Panc1 (cell line): ENCODE measurements at regions not wholly inside any gene's neighbourhood (a gene's known extent, or its start where the extent isn't known, plus 50 kb on each side); places are given as distances from the start of the nearest gene placed in this dataset.
A peak's percentile ranks its signal among the peaks of the same experiment; 100 is the strongest.

Experiments
- ATAC-seq: fragments of 200-7000 bp; cut with Tn5 transposase; 2 replicates; pipeline ENCODE4 v1.9.1; 2020; ENCODE audit warnings: mild to moderate bottlenecking, moderate library complexity
- BruUV-seq: library from RNA; stranded (reverse); fragments of 400-500 nt; replicated peaks from 2 replicates; lab custom pipeline; 2021; lab: Mats Ljungman, UMichigan
- CTCF ChIA-PET: fragments of 300-600 bp; sonication (Branson Sonifier 250); formaldehyde crosslinking; loops from one replicate; lab custom pipeline; 2022; ENCODE audit warnings: antibody characterized with exemption; lab: Charles Lee
- POLR2A ChIA-PET: fragments of 300-600 bp; sonication (Branson Sonifier 250); formaldehyde crosslinking; loops from one replicate; lab custom pipeline; 2022; ENCODE audit warnings: antibody characterized with exemption; lab: Charles Lee
- DNase-seq: peaks from one replicate; pipeline ENCODE4 v3.0.0-alpha.2; 2010; ENCODE audit warnings: low read depth, low spot score
- H3K27ac ChIP-seq: 2 replicates; pipeline ENCODE4 v1.5.1; 2011; ENCODE audit warnings: mild to moderate bottlenecking, low read length, inconsistent platforms
- H3K27me3 ChIP-seq: fragments of 200-500 bp; sonication (Bioruptor generic); 2 replicates; pipeline ENCODE4 v1.6.0; 2014; ENCODE audit warnings: low read length, inconsistent platforms; ENCODE audit not compliant: control insufficient read depth, insufficient read depth
- H3K36me3 ChIP-seq: fragments of 200-500 bp; sonication (Bioruptor generic); 2 replicates; pipeline ENCODE4 v1.5.1; 2014; ENCODE audit warnings: inconsistent platforms, mild to moderate bottlenecking, low read length, moderate library complexity; ENCODE audit not compliant: control insufficient read depth, insufficient read depth
- H3K4me1 ChIP-seq: 2 replicates; pipeline ENCODE4 v1.5.1; 2011; ENCODE audit warnings: inconsistent platforms, mild to moderate bottlenecking, low read length, moderate library complexity; ENCODE audit not compliant: control insufficient read depth, insufficient read depth
- H3K4me3 ChIP-seq, 2 experiments: 2 replicates each; pipeline ENCODE4 v1.5.1; 2011 to 2012; ENCODE audit warnings: low read depth in 2 of 2, low read length in 2 of 2, mild to moderate bottlenecking in 2 of 2, inconsistent platforms in 1 of 2, moderate library complexity in 1 of 2
- H3K9me3 ChIP-seq: fragments of 200-500 bp; sonication (Bioruptor generic); 2 replicates; pipeline ENCODE4 v1.5.1; 2014; ENCODE audit warnings: low read depth, mild to moderate bottlenecking, inconsistent platforms, low read length, moderate library complexity; ENCODE audit not compliant: control insufficient read depth, insufficient read depth
- POLR2AphosphoS5 ChIP-seq: IDR thresholded peaks from 2 replicates; pipeline ENCODE4 v1.6.1; 2012; ENCODE audit warnings: mild to moderate bottlenecking, low read depth, low read length, moderate library complexity
- SIN3A ChIP-seq: IDR thresholded peaks from 2 replicates; pipeline ENCODE4 v1.6.1; 2012; ENCODE audit warnings: low read depth, mild to moderate bottlenecking, low read length, moderate library complexity, borderline replicate concordance; ENCODE audit not compliant: insufficient read depth
- TCF7L2 ChIP-seq: IDR thresholded peaks from 2 replicates; pipeline ENCODE4 v1.6.1; 2011; ENCODE audit warnings: mild to moderate bottlenecking, low read depth, low read length, inconsistent platforms
- in situ Hi-C: cut with HindIII; loops from 2 replicates; pipeline ENCODE4 v1.10.0; 2016; ENCODE audit warnings: low sequenced_read_pairs, low pct_unique_long_range_greater_than_20kb
- intact Hi-C: fragments of 100-400 bp; cut with micrococcal nuclease; formaldehyde crosslinking; loops from one replicate; pipeline ENCODE4 v1.10.0; 2022; ENCODE audit not compliant: unreplicated experiment
- TF ChIP-seq, protein P1 (sequence below), 2 experiments: IDR thresholded peaks; 2 replicates each; pipeline ENCODE4 v1.6.1; 2011 to 2012; ENCODE audit warnings: low read depth in 2 of 2, control low read depth in 1 of 2, low read length in 1 of 2, mild to moderate bottlenecking in 1 of 2, moderate library complexity in 1 of 2; ENCODE audit not compliant: insufficient read depth in 1 of 2
- TF ChIP-seq, protein P2 (sequence below): fragments of 450-650 bp; IDR thresholded peaks from 2 replicates; pipeline ENCODE4 v1.5.1; 2017; ENCODE audit warnings: mild to moderate bottlenecking

DNA sequence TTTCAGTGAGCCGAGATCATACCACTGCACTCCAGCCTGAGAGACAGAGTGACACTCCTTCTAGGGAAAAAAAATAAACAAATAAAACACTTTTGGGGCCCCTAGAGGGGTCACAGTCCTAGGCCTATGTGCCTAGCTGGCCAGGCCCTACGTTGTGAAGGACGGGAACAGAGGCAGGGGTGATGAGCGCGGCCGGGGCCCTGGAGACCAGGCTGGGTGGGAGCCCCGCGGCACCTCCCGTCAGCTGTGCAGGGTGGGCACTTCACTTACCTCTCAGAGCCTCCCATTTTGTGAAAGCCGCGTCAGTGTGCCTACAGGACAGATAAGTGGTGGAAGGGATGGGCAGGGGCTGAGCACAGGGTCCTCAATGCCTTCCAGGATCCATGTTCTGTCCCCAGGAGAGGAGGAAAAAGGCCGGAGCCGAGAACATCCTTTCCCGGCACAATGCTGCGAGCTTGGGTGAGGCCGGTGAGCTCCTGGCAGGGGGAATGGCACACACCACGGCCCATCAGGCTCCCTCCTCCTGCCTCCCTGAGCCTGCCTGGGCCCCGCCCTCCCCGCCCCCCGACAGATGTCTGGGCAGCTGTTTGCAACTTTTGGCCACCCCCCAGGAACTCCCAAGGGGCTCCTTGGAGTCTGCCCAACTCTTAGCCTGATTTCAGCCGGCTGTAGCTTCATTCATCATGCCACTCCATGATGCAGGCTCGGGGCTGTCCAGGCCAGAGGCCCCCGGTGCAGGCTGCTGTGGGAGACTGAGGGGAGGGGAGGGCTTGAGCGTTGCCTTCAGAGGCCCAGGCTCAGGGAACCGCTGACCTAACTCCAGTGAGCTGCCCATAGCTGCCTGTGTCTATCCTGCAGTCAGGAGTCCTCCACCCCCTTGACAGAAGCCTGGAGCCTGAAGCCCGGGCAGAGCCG lies 196.5 kb downstream of the TFCP2L1 start:
- TF ChIP-seq, protein P1, sequence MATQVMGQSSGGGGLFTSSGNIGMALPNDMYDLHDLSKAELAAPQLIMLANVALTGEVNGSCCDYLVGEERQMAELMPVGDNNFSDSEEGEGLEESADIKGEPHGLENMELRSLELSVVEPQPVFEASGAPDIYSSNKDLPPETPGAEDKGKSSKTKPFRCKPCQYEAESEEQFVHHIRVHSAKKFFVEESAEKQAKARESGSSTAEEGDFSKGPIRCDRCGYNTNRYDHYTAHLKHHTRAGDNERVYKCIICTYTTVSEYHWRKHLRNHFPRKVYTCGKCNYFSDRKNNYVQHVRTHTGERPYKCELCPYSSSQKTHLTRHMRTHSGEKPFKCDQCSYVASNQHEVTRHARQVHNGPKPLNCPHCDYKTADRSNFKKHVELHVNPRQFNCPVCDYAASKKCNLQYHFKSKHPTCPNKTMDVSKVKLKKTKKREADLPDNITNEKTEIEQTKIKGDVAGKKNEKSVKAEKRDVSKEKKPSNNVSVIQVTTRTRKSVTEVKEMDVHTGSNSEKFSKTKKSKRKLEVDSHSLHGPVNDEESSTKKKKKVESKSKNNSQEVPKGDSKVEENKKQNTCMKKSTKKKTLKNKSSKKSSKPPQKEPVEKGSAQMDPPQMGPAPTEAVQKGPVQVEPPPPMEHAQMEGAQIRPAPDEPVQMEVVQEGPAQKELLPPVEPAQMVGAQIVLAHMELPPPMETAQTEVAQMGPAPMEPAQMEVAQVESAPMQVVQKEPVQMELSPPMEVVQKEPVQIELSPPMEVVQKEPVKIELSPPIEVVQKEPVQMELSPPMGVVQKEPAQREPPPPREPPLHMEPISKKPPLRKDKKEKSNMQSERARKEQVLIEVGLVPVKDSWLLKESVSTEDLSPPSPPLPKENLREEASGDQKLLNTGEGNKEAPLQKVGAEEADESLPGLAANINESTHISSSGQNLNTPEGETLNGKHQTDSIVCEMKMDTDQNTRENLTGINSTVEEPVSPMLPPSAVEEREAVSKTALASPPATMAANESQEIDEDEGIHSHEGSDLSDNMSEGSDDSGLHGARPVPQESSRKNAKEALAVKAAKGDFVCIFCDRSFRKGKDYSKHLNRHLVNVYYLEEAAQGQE (IDR thresholded peaks at IDR 0.05; ENCODE audit: insufficient read depth in 1 of 2, low read depth in 2 of 2, low read length in 1 of 2) = no peak
- TF ChIP-seq TCF7L2 = no peak
- TF ChIP-seq POLR2AphosphoS5 = no peak
- TF ChIP-seq, protein P2, sequence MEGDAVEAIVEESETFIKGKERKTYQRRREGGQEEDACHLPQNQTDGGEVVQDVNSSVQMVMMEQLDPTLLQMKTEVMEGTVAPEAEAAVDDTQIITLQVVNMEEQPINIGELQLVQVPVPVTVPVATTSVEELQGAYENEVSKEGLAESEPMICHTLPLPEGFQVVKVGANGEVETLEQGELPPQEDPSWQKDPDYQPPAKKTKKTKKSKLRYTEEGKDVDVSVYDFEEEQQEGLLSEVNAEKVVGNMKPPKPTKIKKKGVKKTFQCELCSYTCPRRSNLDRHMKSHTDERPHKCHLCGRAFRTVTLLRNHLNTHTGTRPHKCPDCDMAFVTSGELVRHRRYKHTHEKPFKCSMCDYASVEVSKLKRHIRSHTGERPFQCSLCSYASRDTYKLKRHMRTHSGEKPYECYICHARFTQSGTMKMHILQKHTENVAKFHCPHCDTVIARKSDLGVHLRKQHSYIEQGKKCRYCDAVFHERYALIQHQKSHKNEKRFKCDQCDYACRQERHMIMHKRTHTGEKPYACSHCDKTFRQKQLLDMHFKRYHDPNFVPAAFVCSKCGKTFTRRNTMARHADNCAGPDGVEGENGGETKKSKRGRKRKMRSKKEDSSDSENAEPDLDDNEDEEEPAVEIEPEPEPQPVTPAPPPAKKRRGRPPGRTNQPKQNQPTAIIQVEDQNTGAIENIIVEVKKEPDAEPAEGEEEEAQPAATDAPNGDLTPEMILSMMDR = no peak
- no peak for TF ChIP-seq SIN3A
- no peaks in the 10 kb centered on the region for H3K9me3 ChIP-seq
- peak; percentile 28; the same call in 1 of the 2 replicates for ATAC-seq
- BruUV-seq = no TSS peak
- H3K27ac ChIP-seq = no peak overlapping the region
- no peaks in the 10 kb centered on the region for H3K36me3 ChIP-seq
- CTCF ChIA-PET = no interaction called here
- intact Hi-C loops = no loop called here
- POLR2A ChIA-PET = no interaction called here
- no peak overlapping the region for H3K4me3 ChIP-seq
- H3K27me3 ChIP-seq = no peaks in the 10 kb centered on the region
- no peaks in the 10 kb centered on the region for H3K4me1 ChIP-seq
- in situ Hi-C loops = no loop called here
- DNase-seq = no peak

DNA sequence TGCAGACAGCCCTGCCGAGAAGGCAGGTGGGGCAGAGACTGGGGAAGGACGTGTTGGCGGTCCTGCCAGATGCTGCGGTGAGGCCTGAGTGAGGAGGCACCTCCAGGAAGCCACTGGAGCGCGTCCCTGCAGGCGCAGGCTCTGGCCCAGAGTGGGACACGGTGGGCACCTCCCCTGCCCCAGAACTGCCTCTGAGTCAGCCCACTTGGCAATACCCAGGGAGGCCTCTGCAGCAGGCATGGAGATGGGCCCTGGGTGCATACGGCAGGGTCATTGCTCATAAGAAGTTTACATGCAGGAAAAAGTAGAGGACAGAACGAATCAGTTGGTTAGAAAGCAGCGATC lies 195.9 kb downstream of the TFCP2L1 start:
- BruUV-seq = no TSS peak
- Histone ChIP-seq H3K9me3 (no peaks in the 10 kb centered on the region), H3K36me3 (no peaks in the 10 kb centered on the region), H3K4me3 (no peak overlapping the region), H3K27ac (no peak overlapping the region), H3K27me3 (no peaks in the 10 kb centered on the region), H3K4me1 (no peaks in the 10 kb centered on the region)
- CTCF ChIA-PET = no interaction called here
- DNase-seq (no peak), ATAC-seq (no peak)
- POLR2A ChIA-PET = no interaction called here
- in situ Hi-C loops = no loop called here
- intact Hi-C loops = no loop called here
- TF ChIP-seq TCF7L2 (no peak), SIN3A (no peak)
- TF ChIP-seq, protein P2 = no peak
- TF ChIP-seq, protein P1 (IDR thresholded peaks at IDR 0.05; ENCODE audit: insufficient read depth in 1 of 2, low read depth in 2 of 2, low read length in 1 of 2) = no peak
